Mucosa of rectum (tissue), 2 donors: ENCODE measurements at regions not wholly inside any gene's neighbourhood (a gene's known extent, or its start where the extent isn't known, plus 50 kb on each side); places are given as distances from the start of the nearest gene placed in this dataset.
"Not testable (repeated sequence)": the region's sequence is repeated elsewhere in the genome, so short reads cannot be mapped to it uniquely, and the experiment has no call there.

Experiments used
- H3K27ac ChIP-seq, 2 donors: one replicate each; pipeline ENCODE4 v1.7.0; 2013; ENCODE audit warnings: inconsistent platforms in 2 of 2, low read depth in 2 of 2, low read length in 2 of 2
- H3K27me3 ChIP-seq, 2 donors: one replicate each; pipeline ENCODE4 v1.7.0; 2013; ENCODE audit warnings: low read length in 2 of 2; ENCODE audit not compliant: control insufficient read depth in 2 of 2, insufficient read depth in 2 of 2
- H3K36me3 ChIP-seq, 2 donors: one replicate each; pipeline ENCODE4 v1.7.0; 2013; ENCODE audit warnings: low read length in 2 of 2; ENCODE audit not compliant: control insufficient read depth in 2 of 2, insufficient read depth in 2 of 2
- H3K4me1 ChIP-seq, 2 donors: one replicate each; pipeline ENCODE4 v1.7.0; 2013; ENCODE audit warnings: low read length in 2 of 2, mild to moderate bottlenecking in 1 of 2; ENCODE audit not compliant: control insufficient read depth in 2 of 2, insufficient read depth in 2 of 2
- H3K4me3 ChIP-seq, 2 donors: one replicate each; pipeline ENCODE4 v1.7.0; 2013; ENCODE audit warnings: low read length in 2 of 2
- H3K9ac ChIP-seq, 2 donors: one replicate each; pipeline ENCODE4 v1.7.0; 2013; ENCODE audit warnings: low read length in 2 of 2, low read depth in 1 of 2, mild to moderate bottlenecking in 1 of 2
- H3K9me3 ChIP-seq, 2 donors: one replicate each; pipeline ENCODE4 v1.7.0; 2013; ENCODE audit warnings: low read length in 2 of 2; ENCODE audit not compliant: control insufficient read depth in 2 of 2
- donor health status: healthy.
- donor health status: Normal muscosa, but diverticular disease.

- Histone ChIP-seq H3K9ac (no peak overlapping the region), H3K27me3 (no peaks in the 10 kb centered on the region), H3K36me3 (no peaks in the 10 kb centered on the region), H3K27ac (no peak overlapping the region), H3K4me1 (peaks cover 0 to 1% of the 10 kb centered on the region in 2 donors), H3K9me3 (no peaks in the 10 kb centered on the region), H3K4me3 (no peak overlapping the region)
Observed at GRCh38 chr4:26179316-26179760, 141.5 kb upstream of the RBPJ start.

DNA sequence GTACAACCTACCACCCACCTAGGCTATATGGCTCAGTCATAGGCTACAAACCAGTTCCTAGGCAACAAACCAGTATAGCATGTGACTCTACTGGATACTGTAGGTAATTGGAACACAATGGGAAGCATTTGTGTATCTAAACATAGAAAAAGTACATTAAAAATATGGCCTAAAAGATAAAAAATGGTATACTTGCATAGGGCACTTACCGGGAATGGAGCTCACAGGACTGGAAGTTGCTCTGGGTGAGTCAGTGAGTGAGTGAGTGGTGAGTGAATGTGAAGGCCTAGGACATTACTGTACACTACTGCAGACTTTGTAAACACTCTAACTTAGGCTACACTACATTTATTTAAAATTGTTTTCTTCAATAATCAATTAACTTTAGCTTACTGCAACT is 139.2 kb upstream of the RBPJ start:
- Histone ChIP-seq H3K27me3 (no peaks in the 10 kb centered on the region), H3K27ac (no peak overlapping the region), H3K9me3 (no peaks in the 10 kb centered on the region), H3K4me1 (no peaks in the 10 kb centered on the region), H3K9ac (no peak overlapping the region), H3K4me3 (no peak overlapping the region), H3K36me3 (no peaks in the 10 kb centered on the region)

GRCh38 chr4:26183017-26183416 is 137.8 kb upstream of the RBPJ start:
- Histone ChIP-seq H3K9me3 (no peaks in the 10 kb centered on the region), H3K36me3 (no peaks in the 10 kb centered on the region), H3K9ac (no peak overlapping the region), H3K4me3 (no peak overlapping the region), H3K27me3 (no peaks in the 10 kb centered on the region), H3K27ac (no peak overlapping the region), H3K4me1 (no peaks in the 10 kb centered on the region)

DNA sequence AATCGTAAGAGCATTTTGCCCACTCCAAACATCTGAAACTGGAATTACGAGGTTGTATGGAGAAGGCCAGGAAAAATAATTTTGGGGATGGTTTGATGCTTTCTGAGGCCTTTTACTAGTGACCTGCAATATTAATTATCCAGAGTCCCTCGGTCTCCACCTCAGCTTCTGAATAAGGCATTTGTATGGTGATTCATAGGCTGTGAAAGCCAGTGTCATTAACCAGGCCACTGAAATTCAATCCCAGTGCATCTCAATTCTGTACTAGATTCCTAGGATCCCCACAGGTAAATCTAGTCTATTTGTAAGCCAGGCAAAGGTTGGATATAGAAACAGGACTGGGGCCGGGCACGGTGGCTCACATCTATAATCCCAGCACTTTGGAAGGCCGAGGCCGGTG is 135.4 kb upstream of the RBPJ start:
- Histone ChIP-seq H3K9me3 (no peaks in the 10 kb centered on the region), H3K4me1 (no peaks in the 10 kb centered on the region), H3K9ac (no peak overlapping the region), H3K27ac (no peak overlapping the region), H3K4me3 (no peak overlapping the region), H3K27me3 (no peaks in the 10 kb centered on the region), H3K36me3 (no peaks in the 10 kb centered on the region)

GRCh38 chr4:26191353-26191752 is 129.5 kb upstream of the RBPJ start:
- H3K9me3 ChIP-seq: no peaks in the 10 kb centered on the region
- H3K4me3 ChIP-seq: no peak overlapping the region

DNA sequence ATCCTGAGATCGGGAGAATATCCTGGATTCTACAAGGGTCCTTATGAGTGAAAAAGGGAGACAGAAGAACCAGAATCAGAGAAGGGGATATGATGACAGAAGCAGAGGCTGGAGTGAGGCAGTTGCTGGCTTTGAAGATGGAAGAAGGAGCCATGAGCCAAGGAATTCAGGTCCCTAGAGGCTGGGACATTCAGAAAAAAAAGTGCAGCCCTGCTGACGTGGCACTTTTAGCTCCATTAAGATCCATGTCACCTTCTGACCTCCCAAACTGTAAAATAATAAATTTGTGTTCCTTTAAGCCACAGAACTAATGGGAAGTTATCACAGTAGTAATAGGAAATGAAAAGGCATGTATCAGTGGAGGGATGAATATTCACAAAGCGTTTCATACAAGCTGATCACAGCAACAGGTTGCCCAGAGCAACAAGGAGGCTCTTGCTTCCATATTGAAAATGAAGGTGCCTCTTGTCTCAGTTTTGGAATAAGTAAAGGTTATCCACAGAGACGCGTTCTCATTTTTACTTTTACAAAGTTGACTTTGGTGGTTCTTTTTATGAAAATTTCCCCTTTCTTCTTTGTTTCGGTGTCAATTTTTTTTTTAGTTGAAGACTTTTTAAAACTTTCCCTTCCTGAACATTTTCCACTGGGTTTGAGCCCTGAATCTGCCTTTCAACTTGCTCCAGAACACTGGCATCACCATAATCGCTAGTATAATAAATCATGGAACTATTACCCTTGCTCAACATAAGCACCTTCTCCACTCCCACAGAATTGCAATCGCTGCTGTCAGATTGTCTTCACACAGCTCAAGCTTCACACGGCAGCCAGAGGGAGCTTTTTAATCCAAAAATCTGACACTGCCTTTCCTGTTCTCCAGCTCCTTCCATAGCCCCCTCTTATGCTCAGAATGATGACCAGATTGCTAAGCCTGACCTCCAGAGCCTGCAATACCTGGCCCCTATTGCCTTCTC is 127.6 kb upstream of the RBPJ start:
- Histone ChIP-seq H3K27ac (no peak overlapping the region), H3K9ac (no peak overlapping the region), H3K36me3 (no peaks in the 10 kb centered on the region), H3K4me3 (no peak overlapping the region), H3K4me1 (no peaks in the 10 kb centered on the region), H3K27me3 (no peaks in the 10 kb centered on the region), H3K9me3 (no peaks in the 10 kb centered on the region)

More at GRCh38 chr4:26191353-26191752, 129.5 kb upstream of the RBPJ start:
- H3K36me3 ChIP-seq: no peaks in the 10 kb centered on the region
- H3K27ac ChIP-seq: no peak overlapping the region
- no peaks in the 10 kb centered on the region for H3K4me1 ChIP-seq
- no peaks in the 10 kb centered on the region for H3K27me3 ChIP-seq
- no peak overlapping the region for H3K9ac ChIP-seq

- Histone ChIP-seq H3K27me3 (no peaks in the 10 kb centered on the region), H3K27ac (no peak overlapping the region), H3K9ac (no peak overlapping the region), H3K36me3 (no peaks in the 10 kb centered on the region), H3K9me3 (no peaks in the 10 kb centered on the region), H3K4me1 (no peaks in the 10 kb centered on the region), H3K4me3 (no peak overlapping the region)
Observed at GRCh38 chr4:26194764-26195163, 126.0 kb upstream of the RBPJ start.

GRCh38 chr4:26196567-26196966 is 124.2 kb upstream of the RBPJ start:
- Histone ChIP-seq H3K27me3 (no peaks in the 10 kb centered on the region), H3K9me3 (no peaks in the 10 kb centered on the region), H3K27ac (no peak overlapping the region), H3K36me3 (no peaks in the 10 kb centered on the region), H3K4me1 (no peaks in the 10 kb centered on the region), H3K9ac (no peak overlapping the region), H3K4me3 (no peak overlapping the region)

DNA sequence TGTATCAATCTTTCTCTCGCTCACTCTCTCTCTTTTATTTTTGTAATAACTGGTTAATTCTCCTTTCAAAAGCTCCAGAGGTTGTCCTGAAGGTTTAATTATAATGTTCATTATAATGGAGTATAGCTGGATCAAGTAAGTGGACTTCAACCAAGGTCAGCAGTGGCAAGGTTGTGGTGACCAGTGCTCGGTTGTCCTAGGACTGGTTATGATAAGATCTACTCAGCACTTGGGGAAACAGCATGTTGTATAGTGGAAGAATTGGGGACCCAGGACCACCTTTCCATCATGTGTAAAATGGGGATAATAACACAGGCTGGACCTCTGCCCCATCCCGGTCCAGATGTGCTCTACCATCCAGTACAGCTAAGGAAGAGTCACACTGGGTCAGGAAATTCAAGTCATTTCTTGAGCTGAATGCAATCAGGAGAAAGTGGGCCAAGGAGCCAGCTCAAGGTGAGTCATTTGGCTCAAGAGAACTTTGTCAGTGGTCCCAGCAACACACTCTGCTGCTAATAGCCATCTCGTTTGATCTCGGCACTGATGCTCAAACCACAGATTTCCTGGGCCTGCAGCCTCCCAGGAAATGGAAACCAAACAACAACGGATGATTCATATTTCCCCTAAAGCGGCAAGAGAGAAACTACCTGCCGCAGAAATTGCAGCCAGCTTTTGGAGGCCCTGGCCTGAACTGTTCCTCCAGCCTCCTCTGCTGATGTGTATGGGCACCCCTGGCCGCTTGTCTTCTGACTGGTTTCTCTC is 123.6 kb upstream of the RBPJ start:
- Histone ChIP-seq H3K27ac (no peak overlapping the region), H3K9ac (no peak overlapping the region), H3K27me3 (no peaks in the 10 kb centered on the region), H3K4me3 (no peak overlapping the region), H3K36me3 (no peaks in the 10 kb centered on the region), H3K9me3 (no peaks in the 10 kb centered on the region), H3K4me1 (no peaks in the 10 kb centered on the region)

DNA sequence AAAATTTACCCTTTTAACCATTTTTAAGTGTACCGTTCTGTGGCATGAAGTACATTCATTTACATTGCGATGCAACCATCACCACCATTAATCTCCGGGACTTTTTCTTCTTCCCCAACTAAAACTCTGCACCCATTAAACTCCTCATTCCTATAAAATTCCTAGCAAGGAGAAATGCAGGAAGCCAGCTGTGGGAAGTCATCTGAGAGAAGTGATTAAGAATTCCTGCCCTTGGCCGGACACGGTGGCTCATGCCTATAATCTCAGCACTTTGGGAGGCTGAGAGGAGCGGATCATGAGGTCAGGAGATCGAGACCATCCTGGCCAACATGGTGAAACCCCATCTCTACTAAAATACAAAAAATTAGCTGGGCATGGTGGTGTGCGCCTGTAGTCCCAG is 121.9 kb upstream of the RBPJ start:
- not testable (repeated sequence) for H3K4me3 ChIP-seq

More for the DNA sequence above, 121.9 kb upstream of the RBPJ start:
- H3K36me3 ChIP-seq, H3K27ac ChIP-seq, H3K9ac ChIP-seq, H3K27me3 ChIP-seq, H3K9me3 ChIP-seq, H3K4me1 ChIP-seq: not testable (repeated sequence)
